GM18861 (cell line): ENCODE measurements at regions not wholly inside any gene's neighbourhood (a gene's known extent, or its start where the extent isn't known, plus 50 kb on each side); places are given as distances from the start of the nearest gene placed in this dataset.
A peak's percentile ranks its signal among the peaks of the same experiment; 100 is the strongest.

Experiments used
- ATAC-seq: cut with Tn5 transposase; IDR thresholded peaks from one replicate; pipeline ENCODE4 v1.9.1; 2021; ENCODE audit not compliant: unreplicated experiment

DNA sequence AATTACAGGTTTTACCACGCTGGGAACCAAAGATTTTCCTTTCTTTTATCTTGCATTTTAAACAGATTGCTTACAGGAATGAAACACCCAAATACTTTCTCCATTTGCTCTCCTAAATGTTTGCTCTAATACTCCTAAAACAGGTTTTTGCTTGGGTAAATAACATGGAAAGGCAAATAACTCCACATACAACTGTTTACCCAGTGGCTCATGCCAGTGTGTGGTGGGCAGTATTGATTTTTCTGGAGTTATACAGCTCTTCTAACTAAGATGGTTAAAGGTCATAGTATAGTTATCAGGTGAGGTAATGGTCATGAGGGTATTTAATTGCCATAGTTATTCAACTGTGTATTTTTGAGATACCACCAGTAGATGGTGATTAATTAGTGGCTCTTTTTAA, 61.2 kb upstream of the RAB27B start:
- ATAC-seq: no peak

DNA sequence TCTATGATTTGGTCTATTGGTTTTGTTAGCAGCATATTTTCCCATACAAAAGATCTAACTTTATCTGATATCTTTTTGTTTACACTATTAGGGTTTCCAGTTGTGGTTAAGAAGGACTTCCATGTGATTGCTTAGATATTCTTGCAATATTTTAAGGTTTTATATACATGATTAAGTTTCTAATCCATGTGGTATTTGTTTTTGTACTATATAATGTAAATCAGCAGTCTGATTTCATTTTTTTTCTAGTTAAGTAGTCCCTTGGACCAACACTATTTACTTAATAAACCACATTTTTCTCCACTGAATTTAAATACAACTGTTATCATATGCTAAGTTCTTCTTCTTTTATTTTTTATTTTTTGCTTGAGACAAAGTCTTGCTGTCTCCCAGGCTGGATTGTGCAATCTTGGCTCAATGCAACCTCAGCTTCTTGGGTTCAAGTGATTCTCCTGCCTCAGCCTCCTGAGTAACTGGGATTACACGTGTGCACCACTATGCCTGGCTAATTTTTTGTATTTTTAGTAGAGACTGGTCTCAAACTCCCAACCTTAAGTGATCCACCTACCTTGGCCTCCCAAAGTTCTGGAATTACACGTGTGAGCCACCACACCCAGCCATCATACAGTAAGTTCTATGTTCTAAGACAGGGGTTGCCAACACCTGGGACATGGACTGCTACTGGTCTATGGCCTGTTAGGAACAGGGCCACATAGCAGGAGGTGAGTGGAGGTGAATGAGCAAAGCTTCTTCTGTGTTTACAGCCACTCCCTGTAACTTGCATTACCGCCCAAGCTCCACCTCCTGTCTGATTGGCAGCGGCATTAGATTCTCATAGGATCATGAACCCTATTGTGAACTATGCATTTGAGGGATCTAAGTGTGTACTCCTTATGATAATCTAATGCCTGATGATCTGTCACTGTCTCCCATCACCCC, 58.5 kb upstream of the RAB27B start:
- ATAC-seq: no peak

DNA sequence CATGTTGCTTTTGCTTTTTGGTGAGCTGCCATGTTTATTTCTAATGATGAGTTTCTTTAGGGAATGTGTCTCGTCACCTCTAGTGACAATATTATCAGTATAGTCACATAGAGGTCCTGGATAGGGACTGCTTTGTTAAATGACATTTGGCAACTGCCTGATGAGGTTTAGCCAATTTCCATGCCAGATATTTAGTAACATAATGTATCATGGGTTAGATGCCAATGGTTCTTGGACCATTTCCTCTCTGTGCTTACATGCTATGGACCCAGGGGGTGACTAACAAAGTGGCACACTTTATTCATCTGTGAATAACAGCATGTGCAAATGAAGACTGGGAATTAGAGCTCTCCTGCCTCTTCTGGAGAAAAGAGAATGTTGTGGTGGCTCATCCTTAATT, 56.2 kb upstream of the RAB27B start:
- no peak for ATAC-seq

DNA sequence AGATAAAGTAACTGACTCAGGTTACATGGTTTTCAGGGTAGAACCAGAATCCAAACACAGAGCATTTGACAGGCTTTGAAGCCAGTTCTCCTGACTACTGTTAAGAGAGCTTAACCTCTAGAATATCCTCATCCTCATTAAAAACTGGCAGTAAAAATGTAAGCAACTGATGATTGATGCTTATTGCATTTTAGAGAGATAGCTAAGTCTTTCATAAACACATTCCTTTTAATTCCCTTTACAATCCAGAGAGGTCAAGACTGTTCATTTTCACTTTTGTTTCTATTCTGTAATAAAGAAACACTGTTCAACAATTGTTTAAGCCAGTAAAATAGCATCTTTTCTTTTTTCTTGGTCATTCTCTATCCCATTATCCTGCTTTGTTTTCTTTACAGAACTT, 53.9 kb upstream of the RAB27B start:
- ATAC-seq: no peak

DNA sequence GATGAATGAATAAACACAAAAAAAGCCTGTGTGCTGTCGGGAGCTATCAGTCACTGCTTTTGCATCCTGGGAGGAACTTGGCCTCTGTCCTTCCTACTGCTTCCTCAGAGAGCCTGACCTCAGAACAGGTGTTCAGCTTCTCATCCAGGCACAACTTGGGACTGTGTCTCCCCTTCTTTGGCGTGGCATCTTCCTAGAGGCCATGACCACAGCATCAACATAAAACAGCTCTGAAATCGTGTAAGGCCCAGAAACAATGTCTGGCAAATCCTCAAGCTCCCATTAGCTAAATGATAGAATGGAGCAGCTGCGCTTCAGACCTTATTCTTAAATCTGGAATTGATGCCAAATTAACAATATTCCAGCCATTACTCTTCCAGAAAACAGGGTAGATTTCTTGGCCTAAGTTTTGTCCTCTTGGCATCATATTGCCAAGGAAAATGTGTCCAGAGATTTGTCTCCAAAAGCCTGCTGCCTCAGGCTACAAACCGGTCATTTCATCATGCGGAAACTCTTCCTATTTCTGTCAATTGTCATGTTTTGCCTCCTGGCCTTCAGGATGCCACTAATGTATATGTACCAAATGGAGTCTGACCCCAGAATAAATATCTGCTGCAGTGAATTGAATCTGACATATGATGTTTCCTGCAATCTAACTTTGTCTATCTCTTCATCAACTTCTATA, 53.2 kb upstream of the RAB27B start:
- no peak for ATAC-seq

DNA sequence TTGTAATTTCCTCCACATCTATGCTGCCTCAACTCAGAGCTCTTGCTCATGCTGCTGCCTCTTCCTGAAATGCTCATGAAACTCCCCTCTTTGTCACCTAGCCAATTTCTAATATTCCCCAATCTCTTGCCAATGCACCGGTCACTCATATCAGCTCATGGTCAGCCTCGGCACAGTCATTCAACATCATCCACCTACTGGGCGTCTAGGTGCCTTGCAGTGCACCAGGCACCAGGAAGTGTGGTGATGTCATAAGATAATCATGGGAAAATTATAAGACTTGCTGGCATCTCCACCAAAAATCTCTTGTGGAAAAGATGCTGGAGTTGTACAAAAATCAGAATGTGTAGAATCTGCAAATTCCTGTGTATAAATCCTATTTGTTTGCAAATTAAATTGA, 52.6 kb upstream of the RAB27B start:
- no peak for ATAC-seq

DNA sequence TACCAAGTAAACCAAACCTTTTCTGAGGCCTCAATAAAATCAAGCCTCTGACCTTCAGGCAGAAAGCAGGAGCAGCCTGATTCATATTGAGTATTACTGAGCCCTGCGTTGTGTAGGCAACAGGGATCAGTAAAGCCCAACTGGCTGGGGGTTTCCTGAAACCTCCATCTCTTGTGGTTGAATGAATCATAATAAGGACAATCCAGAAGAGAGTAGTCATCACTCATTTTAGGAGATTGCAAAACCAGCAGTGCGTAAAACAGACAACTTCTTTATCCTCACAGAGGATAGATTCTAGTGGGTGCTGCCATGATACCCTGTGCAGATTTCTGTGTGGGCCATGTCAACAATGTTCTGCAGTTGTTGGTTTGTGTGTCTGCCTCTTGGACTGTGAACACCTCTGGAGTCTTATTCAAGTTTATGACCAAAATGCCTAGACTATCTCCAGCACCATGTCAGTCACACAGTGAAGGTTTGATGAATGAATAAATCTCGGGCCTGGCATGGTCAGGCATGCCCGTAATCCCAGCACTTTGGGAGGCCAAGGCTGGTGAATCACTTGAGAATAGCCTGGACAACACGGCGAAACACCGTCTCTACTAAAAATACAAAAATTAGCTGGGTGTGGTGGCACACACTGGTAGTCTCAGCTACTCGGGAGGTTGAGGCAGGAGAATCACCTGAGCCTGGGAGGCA, 51.8 kb upstream of the RAB27B start:
- ATAC-seq: peak; percentile 69

DNA sequence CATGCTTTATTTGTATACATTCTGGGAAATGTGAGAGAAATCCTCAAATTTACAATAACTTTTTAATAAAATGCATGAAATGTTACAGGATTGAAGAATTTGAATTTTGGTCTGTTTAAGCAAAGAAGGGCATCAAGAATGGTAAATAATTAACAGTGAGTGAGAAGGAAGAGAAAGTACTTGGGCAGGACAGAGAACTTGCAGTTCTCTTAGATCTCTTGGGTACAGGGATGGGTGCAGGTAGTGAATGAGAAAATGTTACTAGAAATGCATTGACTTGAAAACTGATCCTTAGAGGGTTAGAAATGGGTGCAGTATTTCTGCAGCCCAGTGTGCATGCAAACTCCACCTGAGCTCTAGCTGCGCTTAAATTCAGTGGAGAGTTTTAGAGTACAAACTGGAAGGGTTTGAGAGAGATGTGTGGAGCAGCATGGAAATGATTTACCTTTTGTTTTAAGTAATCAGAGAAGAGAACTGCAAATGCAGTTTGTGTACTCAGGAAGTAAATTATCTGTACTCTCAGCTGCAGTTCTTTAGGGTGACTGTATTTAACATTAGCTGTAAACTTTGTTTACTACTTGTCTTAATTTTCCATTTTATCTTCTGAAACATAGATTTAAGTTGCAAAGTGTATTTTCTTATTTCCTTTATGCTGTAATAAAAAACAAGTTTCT, 51.0 kb upstream of the RAB27B start:
- ATAC-seq: peak; percentile 67

DNA sequence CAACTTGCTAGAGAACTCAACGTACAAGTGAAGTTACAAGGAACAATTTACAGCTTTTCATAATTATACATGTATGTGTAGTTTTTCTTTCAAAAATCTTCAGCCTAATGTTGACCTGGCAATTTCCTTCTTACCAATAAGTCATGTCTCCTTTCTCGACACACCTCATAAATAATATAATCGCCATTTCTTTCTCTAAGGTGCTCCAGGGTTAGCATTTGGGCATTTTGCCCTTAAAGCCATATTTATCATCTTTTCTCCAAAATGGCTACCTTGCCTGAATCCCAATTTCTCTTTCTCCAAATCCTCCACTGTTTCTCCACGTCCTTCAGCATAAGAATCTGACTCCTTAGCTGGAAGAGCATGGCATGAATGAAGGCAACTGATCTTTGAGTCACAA, 50.3 kb upstream of the RAB27B start:
- ATAC-seq: no peak
